Endodermal cell (in vitro differentiated cells): ENCODE measurements at regions not wholly inside any gene's neighbourhood (a gene's known extent, or its start where the extent isn't known, plus 50 kb on each side); places are given as distances from the start of the nearest gene placed in this dataset.
"Not testable (repeated sequence)": the region's sequence is repeated elsewhere in the genome, so short reads cannot be mapped to it uniquely, and the experiment has no call there.

ENCODE experiments used
- DNase-seq: peaks from one replicate; pipeline ENCODE4 v3.0.0-alpha.2; 2017
- H3K27ac ChIP-seq: 2 replicates; pipeline ENCODE4 v1.5.1; 2013; ENCODE audit warnings: mild to moderate bottlenecking, low read depth, low read length, moderate library complexity
- H3K27me3 ChIP-seq: 2 replicates; pipeline ENCODE4 v1.6.1; 2013; ENCODE audit warnings: mild to moderate bottlenecking, low read length, moderate library complexity; ENCODE audit not compliant: insufficient read depth, control insufficient read depth, poor library complexity, severe bottlenecking
- H3K36me3 ChIP-seq: 2 replicates; pipeline ENCODE4 v1.7.0; 2013; ENCODE audit warnings: mild to moderate bottlenecking, low read length, moderate library complexity; ENCODE audit not compliant: control insufficient read depth, insufficient read depth
- H3K4me1 ChIP-seq: one replicate; pipeline ENCODE4 v1.7.0; 2013; ENCODE audit warnings: low read length; ENCODE audit not compliant: control insufficient read depth, insufficient read depth
- H3K4me3 ChIP-seq: 2 replicates; pipeline ENCODE4 v1.5.1; 2013; ENCODE audit warnings: mild to moderate bottlenecking, low read length, moderate library complexity
- H3K9ac ChIP-seq: 2 replicates; pipeline ENCODE4 v1.6.1; 2013; ENCODE audit warnings: mild to moderate bottlenecking, low read length, moderate library complexity; ENCODE audit not compliant: poor library complexity, severe bottlenecking; ENCODE audit errors: extremely low read depth
- H3K9me3 ChIP-seq: 2 replicates; pipeline ENCODE4 v1.6.1; 2013; ENCODE audit warnings: mild to moderate bottlenecking, low read length, moderate library complexity; ENCODE audit not compliant: control insufficient read depth
- H3K27ac Mint-ChIP-seq: 2 replicates; pipeline ENCODE4 v1.8.0; 2020; ENCODE audit warnings: mixed read lengths
- H3K27me3 Mint-ChIP-seq: 2 replicates; pipeline ENCODE4 v1.8.0; 2021; ENCODE audit warnings: mild to moderate bottlenecking, mixed read lengths; ENCODE audit not compliant: insufficient read depth
- H3K36me3 Mint-ChIP-seq: 2 replicates; pipeline ENCODE4 v1.8.0; 2020; ENCODE audit warnings: low read depth, mixed read lengths
- H3K4me1 Mint-ChIP-seq: 2 replicates; pipeline ENCODE4 v1.8.0; 2020; ENCODE audit warnings: mixed read lengths
- H3K4me3 Mint-ChIP-seq: 2 replicates; pipeline ENCODE4 v1.8.0; 2020; ENCODE audit warnings: mild to moderate bottlenecking, moderate library complexity, mixed read lengths
- H3K9me3 Mint-ChIP-seq: 2 replicates; pipeline ENCODE4 v1.8.0; 2020; ENCODE audit warnings: mild to moderate bottlenecking, mixed read lengths
- WGBS, 2 experiments: methylation state at CpG; one replicate each; pipeline versions ENCODE4 v1.1.5 to v1.1.7; 2013; ENCODE audit warnings: missing lambda C conversion rate in 2 of 2, mixed read lengths in 1 of 2; ENCODE audit not compliant: insufficient coverage in 1 of 2, insufficient read length in 1 of 2; 5-methylcytosine and 5-hydroxymethylcytosine counted together
- TF ChIP-seq, protein P1 (sequence below): fragments of 200-600 bp; sonication (generic); conservative IDR thresholded peaks from 2 replicates; pipeline ENCODE4 v1.5.0; 2021; ENCODE audit warnings: antibody characterized with exemption, mild to moderate bottlenecking

DNA sequence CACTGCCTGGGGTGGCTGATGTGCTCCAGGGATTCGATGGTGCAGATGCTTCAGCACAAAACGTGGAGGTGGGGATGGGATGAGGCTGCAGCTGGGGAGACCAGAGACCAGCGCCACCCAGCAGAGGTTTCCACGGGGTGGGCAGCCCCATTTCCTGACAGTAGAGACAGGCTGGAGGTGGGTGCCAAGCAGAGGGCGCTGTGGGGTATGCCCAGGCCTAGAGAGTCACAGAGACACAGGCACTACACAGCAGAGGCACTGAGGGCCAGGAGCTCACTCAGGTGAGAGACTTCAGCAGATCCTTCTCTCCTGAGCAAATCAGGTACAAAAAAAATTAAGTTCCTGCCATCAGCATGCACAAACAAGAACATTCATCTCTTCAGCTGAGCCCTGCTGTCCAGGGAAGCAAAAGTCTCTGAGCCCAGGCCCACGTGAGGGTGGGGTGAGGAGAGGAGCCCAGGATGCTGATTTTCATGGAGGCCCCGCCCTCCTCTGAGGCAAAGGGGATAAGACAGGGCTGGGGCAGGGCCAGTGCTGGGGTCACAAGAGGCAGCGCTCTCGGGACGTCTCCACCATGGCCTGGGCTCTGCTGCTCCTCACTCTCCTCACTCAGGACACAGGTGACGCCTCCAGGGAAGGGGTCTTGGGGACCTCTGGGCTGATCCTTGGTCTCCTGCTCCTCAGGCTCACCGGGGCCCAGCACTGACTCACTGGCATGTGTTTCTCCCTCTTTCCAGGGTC lies 53.1 kb downstream of the GGTLC2 start:
- Mint-ChIP-seq H3K27ac (no peak overlapping the region), H3K27me3 (peaks cover 83% of the 10 kb centered on the region), H3K4me3 (no peak overlapping the region), H3K9me3 (no peaks in the 10 kb centered on the region), H3K4me1 (no peaks in the 10 kb centered on the region), H3K36me3 (no peaks in the 10 kb centered on the region)
- H3K4me1 ChIP-seq: no peaks in the 10 kb centered on the region
- H3K36me3 ChIP-seq: no peaks in the 10 kb centered on the region
- peaks cover 11% of the 10 kb centered on the region for H3K27me3 ChIP-seq
- H3K4me3 ChIP-seq: no peak overlapping the region
- WGBS, 2 experiments: 81 to 88% methylated on average over 7 to 11 of the region's 12 CpGs
- no peak overlapping the region for H3K9ac ChIP-seq
- DNase-seq: peak; percentile 69
- no peak overlapping the region for H3K27ac ChIP-seq
- TF ChIP-seq, protein P1, sequence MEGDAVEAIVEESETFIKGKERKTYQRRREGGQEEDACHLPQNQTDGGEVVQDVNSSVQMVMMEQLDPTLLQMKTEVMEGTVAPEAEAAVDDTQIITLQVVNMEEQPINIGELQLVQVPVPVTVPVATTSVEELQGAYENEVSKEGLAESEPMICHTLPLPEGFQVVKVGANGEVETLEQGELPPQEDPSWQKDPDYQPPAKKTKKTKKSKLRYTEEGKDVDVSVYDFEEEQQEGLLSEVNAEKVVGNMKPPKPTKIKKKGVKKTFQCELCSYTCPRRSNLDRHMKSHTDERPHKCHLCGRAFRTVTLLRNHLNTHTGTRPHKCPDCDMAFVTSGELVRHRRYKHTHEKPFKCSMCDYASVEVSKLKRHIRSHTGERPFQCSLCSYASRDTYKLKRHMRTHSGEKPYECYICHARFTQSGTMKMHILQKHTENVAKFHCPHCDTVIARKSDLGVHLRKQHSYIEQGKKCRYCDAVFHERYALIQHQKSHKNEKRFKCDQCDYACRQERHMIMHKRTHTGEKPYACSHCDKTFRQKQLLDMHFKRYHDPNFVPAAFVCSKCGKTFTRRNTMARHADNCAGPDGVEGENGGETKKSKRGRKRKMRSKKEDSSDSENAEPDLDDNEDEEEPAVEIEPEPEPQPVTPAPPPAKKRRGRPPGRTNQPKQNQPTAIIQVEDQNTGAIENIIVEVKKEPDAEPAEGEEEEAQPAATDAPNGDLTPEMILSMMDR: peak; percentile 31
- no peaks in the 10 kb centered on the region for H3K9me3 ChIP-seq

DNA sequence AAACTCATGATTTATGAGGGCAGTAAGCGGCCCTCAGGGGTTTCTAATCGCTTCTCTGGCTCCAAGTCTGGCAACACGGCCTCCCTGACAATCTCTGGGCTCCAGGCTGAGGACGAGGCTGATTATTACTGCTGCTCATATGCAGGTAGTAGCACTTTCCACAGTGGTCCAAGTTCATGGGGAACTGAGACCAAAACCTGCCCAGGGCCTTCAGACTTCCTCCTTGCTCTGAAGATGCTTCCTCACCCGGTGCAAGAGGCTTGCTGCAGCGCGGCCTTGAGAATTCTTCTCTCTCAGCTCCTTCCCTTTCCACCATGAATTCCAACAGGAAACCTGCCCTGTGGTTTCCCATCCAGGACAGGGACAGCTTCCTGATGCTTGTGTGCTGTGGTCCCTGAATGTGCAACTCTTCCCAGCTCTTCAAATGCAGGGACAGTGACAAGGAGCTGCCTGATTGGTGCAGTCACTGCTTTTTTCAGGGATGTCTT lies 53.9 kb downstream of the GGTLC2 start:
- no peaks in the 10 kb centered on the region for H3K9me3 Mint-ChIP-seq
- H3K4me1 Mint-ChIP-seq: no peaks in the 10 kb centered on the region
- Histone ChIP-seq H3K4me1 (no peaks in the 10 kb centered on the region), H3K27me3 (peaks cover 11% of the 10 kb centered on the region), H3K27ac (no peak overlapping the region), H3K9me3 (no peaks in the 10 kb centered on the region), H3K4me3 (no peak overlapping the region), H3K36me3 (no peaks in the 10 kb centered on the region), H3K9ac (no peak overlapping the region)
- no peak for DNase-seq
- H3K27ac Mint-ChIP-seq: no peak overlapping the region
- TF ChIP-seq, protein P1: no peak
- no peaks in the 10 kb centered on the region for H3K36me3 Mint-ChIP-seq
- WGBS, 2 experiments: 81 to 87% methylated on average over 7 of the region's 7 CpGs
- H3K27me3 Mint-ChIP-seq: peaks cover 79% of the 10 kb centered on the region
- H3K4me3 Mint-ChIP-seq: no peak overlapping the region

DNA sequence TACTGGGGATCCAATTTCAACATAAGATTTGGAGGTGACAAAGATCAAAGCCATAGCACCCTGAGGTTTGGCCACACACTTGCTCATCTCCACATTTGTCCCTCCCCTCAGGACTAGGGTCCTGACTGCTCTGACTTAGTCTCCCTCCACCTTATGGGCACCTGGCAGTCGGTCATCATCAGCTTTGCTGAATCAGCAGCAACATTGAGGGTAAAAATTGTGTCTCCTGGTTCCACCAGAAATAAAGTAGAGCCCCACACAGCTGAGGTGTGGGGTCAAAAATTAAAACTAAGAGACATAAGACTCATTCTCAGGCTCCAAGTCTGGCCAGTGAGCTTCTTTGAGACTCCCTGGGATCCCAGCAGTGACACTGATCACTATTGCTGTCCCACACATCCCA lies 56.2 kb downstream of the GGTLC2 start:
- H3K27me3 ChIP-seq: peaks cover 17% of the 10 kb centered on the region
- no peak overlapping the region for H3K27ac Mint-ChIP-seq

DNA sequence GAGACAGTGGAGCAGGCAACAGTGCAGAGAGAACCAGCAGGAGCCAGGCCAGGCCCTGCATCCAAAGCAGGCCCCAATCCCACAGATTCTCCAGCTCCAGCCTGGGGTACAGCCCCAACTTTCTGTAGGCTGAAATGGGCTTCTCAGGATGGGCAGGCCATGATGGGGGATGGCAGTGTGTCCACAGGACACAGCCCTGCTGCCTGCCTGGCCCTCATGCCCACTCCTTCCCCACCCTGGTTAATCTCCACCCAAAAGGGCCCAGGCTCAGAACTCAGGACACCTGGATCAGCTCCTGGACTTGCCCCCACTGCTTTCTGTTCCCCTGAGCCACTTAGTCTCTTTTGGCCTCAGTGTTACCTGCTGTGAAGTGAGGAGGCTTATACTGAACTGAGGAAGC lies 57.1 kb downstream of the GGTLC2 start:
- H3K4me1 Mint-ChIP-seq, H3K27ac ChIP-seq, H3K27ac Mint-ChIP-seq, H3K4me1 ChIP-seq, H3K36me3 ChIP-seq, H3K4me3 Mint-ChIP-seq, H3K4me3 ChIP-seq, H3K36me3 Mint-ChIP-seq, H3K9me3 ChIP-seq, H3K9me3 Mint-ChIP-seq, H3K9ac ChIP-seq: not testable (repeated sequence)
- peaks cover 21% of the 10 kb centered on the region for H3K27me3 ChIP-seq
- H3K27me3 Mint-ChIP-seq: peaks cover 78% of the 10 kb centered on the region
- DNase-seq: peak; percentile 4

More for the DNA sequence above, 56.2 kb downstream of the GGTLC2 start:
- no peaks in the 10 kb centered on the region for H3K9me3 Mint-ChIP-seq
- Histone ChIP-seq H3K9ac (no peak overlapping the region), H3K4me3 (no peak overlapping the region), H3K9me3 (no peaks in the 10 kb centered on the region), H3K4me1 (no peaks in the 10 kb centered on the region), H3K36me3 (no peaks in the 10 kb centered on the region), H3K27ac (no peak overlapping the region)
- 88% methylated on average over 1 of the region's 1 CpG for WGBS, 2 experiments
- H3K4me1 Mint-ChIP-seq: no peaks in the 10 kb centered on the region
- no peaks in the 10 kb centered on the region for H3K36me3 Mint-ChIP-seq
- peaks cover 79% of the 10 kb centered on the region for H3K27me3 Mint-ChIP-seq
- peak; percentile 7 for DNase-seq
- TF ChIP-seq, protein P1: no peak
- H3K4me3 Mint-ChIP-seq: no peak overlapping the region
